KMS-11 (cell line): ENCODE measurements at regions not wholly inside any gene's neighbourhood (a gene's known extent, or its start where the extent isn't known, plus 50 kb on each side); places are given as distances from the start of the nearest gene placed in this dataset.

Source experiments
- H2AFZ ChIP-seq: fragments of 200-600 bp; sonication (generic); 2 replicates; pipeline ENCODE4 v1.6.1; 2016; ENCODE audit warnings: antibody characterized with exemption, mixed run types, low read depth
- H3K27ac ChIP-seq: fragments of 200-600 bp; sonication (generic); 2 replicates; pipeline ENCODE4 v1.6.1; 2016; ENCODE audit warnings: mild to moderate bottlenecking, mixed run types
- H3K27me3 ChIP-seq: fragments of 200-600 bp; sonication (generic); 2 replicates; pipeline ENCODE4 v1.6.1; 2017; ENCODE audit warnings: mild to moderate bottlenecking, low read depth, mixed run types, moderate library complexity; ENCODE audit not compliant: insufficient read depth
- H3K36me3 ChIP-seq: fragments of 200-600 bp; sonication (generic); 2 replicates; pipeline ENCODE4 v1.6.1; 2017; ENCODE audit warnings: mild to moderate bottlenecking, mixed run types; ENCODE audit not compliant: insufficient read depth
- H3K4me1 ChIP-seq: fragments of 200-600 bp; sonication (generic); 2 replicates; pipeline ENCODE4 v1.6.1; 2016; ENCODE audit warnings: mild to moderate bottlenecking, low read depth, mixed run types; ENCODE audit not compliant: poor library complexity, severe bottlenecking
- H3K4me2 ChIP-seq: fragments of 200-600 bp; sonication (generic); 2 replicates; pipeline ENCODE4 v1.7.0; 2016; ENCODE audit warnings: mild to moderate bottlenecking, mixed run types
- H3K4me3 ChIP-seq: fragments of 200-600 bp; sonication (generic); IDR thresholded peaks from 2 replicates; pipeline ENCODE4 v1.6.1; 2017; ENCODE audit warnings: low read depth, low read length, mixed read lengths; ENCODE audit not compliant: insufficient read depth
- H3K79me2 ChIP-seq: fragments of 200-600 bp; sonication (generic); 2 replicates; pipeline ENCODE4 v1.6.1; 2016; ENCODE audit warnings: low read depth, mixed run types; ENCODE audit not compliant: insufficient read depth
- H3K9ac ChIP-seq: fragments of 200-600 bp; sonication (generic); 2 replicates; pipeline ENCODE4 v1.6.1; 2016; ENCODE audit warnings: mild to moderate bottlenecking, mixed run types
- H4K20me1 ChIP-seq: fragments of 200-600 bp; sonication (generic); 2 replicates; pipeline ENCODE4 v1.6.1; 2016; ENCODE audit warnings: mild to moderate bottlenecking, mixed run types; ENCODE audit not compliant: insufficient read depth
- CTCF ChIP-seq: fragments of 200-600 bp; sonication (generic); conservative IDR thresholded peaks from 2 replicates; pipeline ENCODE4 v1.6.1; 2017; ENCODE audit warnings: low read depth, mild to moderate bottlenecking, antibody characterized with exemption, low read length, moderate library complexity, mixed read lengths

GRCh38 chr2:160862226-160862625, 298.0 kb upstream of the TANK start:
- no peak for TF ChIP-seq CTCF
- no peak overlapping the region for H3K27ac ChIP-seq
- no peaks in the 10 kb centered on the region for H3K79me2 ChIP-seq
- peaks cover 18% of the 10 kb centered on the region for H3K4me1 ChIP-seq
- no peak overlapping the region for H2AFZ ChIP-seq
- H3K4me2 ChIP-seq = no peak overlapping the region
- H3K9ac ChIP-seq = no peak overlapping the region
- H3K4me3 ChIP-seq = no peak overlapping the region
- no peaks in the 10 kb centered on the region for H3K36me3 ChIP-seq
- H3K27me3 ChIP-seq = no peaks in the 10 kb centered on the region
- no peaks in the 10 kb centered on the region for H4K20me1 ChIP-seq

GRCh38 chr2:160868891-160869290, 291.3 kb upstream of the TANK start:
- Histone ChIP-seq H3K79me2 (no peaks in the 10 kb centered on the region), H3K27ac (no peak overlapping the region), H3K9ac (no peak overlapping the region), H4K20me1 (no peaks in the 10 kb centered on the region), H3K4me2 (no peak overlapping the region), H3K27me3 (no peaks in the 10 kb centered on the region), H2AFZ (no peak overlapping the region), H3K36me3 (no peaks in the 10 kb centered on the region), H3K4me1 (no peaks in the 10 kb centered on the region), H3K4me3 (no peak overlapping the region)
- no peak for TF ChIP-seq CTCF

- no peaks in the 10 kb centered on the region for H3K27me3 ChIP-seq
- H3K4me1 ChIP-seq = no peaks in the 10 kb centered on the region
- H3K4me3 ChIP-seq = no peak overlapping the region
- no peak overlapping the region for H3K9ac ChIP-seq
- H4K20me1 ChIP-seq = no peaks in the 10 kb centered on the region
- H3K79me2 ChIP-seq = no peaks in the 10 kb centered on the region
- TF ChIP-seq CTCF = no peak
- no peaks in the 10 kb centered on the region for H3K36me3 ChIP-seq
- H2AFZ ChIP-seq = no peak overlapping the region
- H3K4me2 ChIP-seq = no peak overlapping the region
- no peak overlapping the region for H3K27ac ChIP-seq
These were observed 290.8 kb upstream of the TANK start for GRCh38 chr2:160869411-160869810.

- no peaks in the 10 kb centered on the region for H3K27me3 ChIP-seq
- H3K36me3 ChIP-seq = no peaks in the 10 kb centered on the region
- no peak overlapping the region for H2AFZ ChIP-seq
- no peak overlapping the region for H3K4me3 ChIP-seq
- H3K4me1 ChIP-seq = no peaks in the 10 kb centered on the region
- no peak for TF ChIP-seq CTCF
- H3K9ac ChIP-seq = no peak overlapping the region
- H3K4me2 ChIP-seq = no peak overlapping the region
- H4K20me1 ChIP-seq = no peaks in the 10 kb centered on the region
- no peaks in the 10 kb centered on the region for H3K79me2 ChIP-seq
- no peak overlapping the region for H3K27ac ChIP-seq
These were observed 289.3 kb upstream of the TANK start for GRCh38 chr2:160870729-160871465.
